ENCODE measurements at regions not wholly inside any gene's neighbourhood (a gene's known extent, or its start where the extent isn't known, plus 50 kb on each side); places are given as distances from the start of the nearest gene placed in this dataset.

DNA sequence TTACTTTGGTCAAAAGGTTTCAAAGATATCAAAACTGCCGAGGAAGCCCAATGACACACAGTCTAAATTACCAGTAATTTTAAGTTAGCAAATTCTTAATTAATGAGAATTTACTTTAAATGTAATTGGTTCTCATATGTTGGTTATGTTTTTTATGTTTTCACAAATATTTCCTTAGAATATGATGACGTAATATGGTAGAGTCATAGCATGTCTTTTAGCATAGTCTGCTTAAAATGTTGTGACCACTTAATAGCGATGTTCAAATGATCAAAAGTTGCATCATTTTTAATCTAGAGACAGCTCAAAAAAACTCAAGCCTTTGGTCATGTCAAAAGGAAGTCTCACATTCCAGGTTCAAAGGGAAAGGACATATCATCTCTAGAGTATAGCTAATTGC lies 123.3 kb upstream of the ST6GAL2 start:
- TF ChIP-seq CTCF (IDR thresholded peaks at IDR 0.05), result no peak
- TF ChIP-seq FOXJ3 (CRISPR knock-in tag; IDR thresholded peaks at IDR 0.05; ENCODE audit: borderline replicate concordance), result no peak
- no peak for TF ChIP-seq MLX (CRISPR knock-in tag; IDR thresholded peaks at IDR 0.05)
- TF ChIP-seq, protein P1, sequence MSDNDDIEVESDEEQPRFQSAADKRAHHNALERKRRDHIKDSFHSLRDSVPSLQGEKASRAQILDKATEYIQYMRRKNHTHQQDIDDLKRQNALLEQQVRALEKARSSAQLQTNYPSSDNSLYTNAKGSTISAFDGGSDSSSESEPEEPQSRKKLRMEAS (CRISPR knock-in tag; IDR thresholded peaks at IDR 0.05), result no peak
- no peak for TF ChIP-seq GABPB1 (CRISPR knock-in tag; IDR thresholded peaks at IDR 0.05)
- TF ChIP-seq JUN (CRISPR knock-in tag; IDR thresholded peaks at IDR 0.05), result no peak
- TF ChIP-seq, protein P2, sequence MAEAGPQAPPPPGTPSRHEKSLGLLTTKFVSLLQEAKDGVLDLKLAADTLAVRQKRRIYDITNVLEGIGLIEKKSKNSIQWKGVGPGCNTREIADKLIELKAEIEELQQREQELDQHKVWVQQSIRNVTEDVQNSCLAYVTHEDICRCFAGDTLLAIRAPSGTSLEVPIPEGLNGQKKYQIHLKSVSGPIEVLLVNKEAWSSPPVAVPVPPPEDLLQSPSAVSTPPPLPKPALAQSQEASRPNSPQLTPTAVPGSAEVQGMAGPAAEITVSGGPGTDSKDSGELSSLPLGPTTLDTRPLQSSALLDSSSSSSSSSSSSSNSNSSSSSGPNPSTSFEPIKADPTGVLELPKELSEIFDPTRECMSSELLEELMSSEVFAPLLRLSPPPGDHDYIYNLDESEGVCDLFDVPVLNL (CRISPR knock-in tag; IDR thresholded peaks at IDR 0.05; ENCODE audit: borderline replicate concordance, low read depth), result no peak
- TF ChIP-seq, protein P3, sequence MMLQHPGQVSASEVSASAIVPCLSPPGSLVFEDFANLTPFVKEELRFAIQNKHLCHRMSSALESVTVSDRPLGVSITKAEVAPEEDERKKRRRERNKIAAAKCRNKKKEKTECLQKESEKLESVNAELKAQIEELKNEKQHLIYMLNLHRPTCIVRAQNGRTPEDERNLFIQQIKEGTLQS (CRISPR knock-in tag; conservative IDR thresholded peaks at IDR 0.05), result no peak
- TF ChIP-seq, protein P4, sequence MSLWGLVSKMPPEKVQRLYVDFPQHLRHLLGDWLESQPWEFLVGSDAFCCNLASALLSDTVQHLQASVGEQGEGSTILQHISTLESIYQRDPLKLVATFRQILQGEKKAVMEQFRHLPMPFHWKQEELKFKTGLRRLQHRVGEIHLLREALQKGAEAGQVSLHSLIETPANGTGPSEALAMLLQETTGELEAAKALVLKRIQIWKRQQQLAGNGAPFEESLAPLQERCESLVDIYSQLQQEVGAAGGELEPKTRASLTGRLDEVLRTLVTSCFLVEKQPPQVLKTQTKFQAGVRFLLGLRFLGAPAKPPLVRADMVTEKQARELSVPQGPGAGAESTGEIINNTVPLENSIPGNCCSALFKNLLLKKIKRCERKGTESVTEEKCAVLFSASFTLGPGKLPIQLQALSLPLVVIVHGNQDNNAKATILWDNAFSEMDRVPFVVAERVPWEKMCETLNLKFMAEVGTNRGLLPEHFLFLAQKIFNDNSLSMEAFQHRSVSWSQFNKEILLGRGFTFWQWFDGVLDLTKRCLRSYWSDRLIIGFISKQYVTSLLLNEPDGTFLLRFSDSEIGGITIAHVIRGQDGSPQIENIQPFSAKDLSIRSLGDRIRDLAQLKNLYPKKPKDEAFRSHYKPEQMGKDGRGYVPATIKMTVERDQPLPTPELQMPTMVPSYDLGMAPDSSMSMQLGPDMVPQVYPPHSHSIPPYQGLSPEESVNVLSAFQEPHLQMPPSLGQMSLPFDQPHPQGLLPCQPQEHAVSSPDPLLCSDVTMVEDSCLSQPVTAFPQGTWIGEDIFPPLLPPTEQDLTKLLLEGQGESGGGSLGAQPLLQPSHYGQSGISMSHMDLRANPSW (CRISPR knock-in tag; conservative IDR thresholded peaks at IDR 0.05; ENCODE audit: low read depth), result no peak
- TF ChIP-seq IRF2 (CRISPR knock-in tag; IDR thresholded peaks at IDR 0.05; ENCODE audit: borderline replicate concordance, low read depth), result no peak
- TF ChIP-seq, protein P5, sequence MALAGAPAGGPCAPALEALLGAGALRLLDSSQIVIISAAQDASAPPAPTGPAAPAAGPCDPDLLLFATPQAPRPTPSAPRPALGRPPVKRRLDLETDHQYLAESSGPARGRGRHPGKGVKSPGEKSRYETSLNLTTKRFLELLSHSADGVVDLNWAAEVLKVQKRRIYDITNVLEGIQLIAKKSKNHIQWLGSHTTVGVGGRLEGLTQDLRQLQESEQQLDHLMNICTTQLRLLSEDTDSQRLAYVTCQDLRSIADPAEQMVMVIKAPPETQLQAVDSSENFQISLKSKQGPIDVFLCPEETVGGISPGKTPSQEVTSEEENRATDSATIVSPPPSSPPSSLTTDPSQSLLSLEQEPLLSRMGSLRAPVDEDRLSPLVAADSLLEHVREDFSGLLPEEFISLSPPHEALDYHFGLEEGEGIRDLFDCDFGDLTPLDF (CRISPR knock-in tag; IDR thresholded peaks at IDR 0.05), result no peak
- TF ChIP-seq, protein P6, sequence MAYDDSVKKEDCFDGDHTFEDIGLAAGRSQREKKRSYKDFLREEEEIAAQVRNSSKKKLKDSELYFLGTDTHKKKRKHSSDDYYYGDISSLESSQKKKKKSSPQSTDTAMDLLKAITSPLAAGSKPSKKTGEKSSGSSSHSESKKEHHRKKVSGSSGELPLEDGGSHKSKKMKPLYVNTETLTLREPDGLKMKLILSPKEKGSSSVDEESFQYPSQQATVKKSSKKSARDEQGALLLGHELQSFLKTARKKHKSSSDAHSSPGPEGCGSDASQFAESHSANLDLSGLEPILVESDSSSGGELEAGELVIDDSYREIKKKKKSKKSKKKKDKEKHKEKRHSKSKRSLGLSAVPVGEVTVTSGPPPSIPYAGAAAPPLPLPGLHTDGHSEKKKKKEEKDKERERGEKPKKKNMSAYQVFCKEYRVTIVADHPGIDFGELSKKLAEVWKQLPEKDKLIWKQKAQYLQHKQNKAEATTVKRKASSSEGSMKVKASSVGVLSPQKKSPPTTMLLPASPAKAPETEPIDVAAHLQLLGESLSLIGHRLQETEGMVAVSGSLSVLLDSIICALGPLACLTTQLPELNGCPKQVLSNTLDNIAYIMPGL (CRISPR knock-in tag; IDR thresholded peaks at IDR 0.05), result no peak
- TF ChIP-seq PREB (CRISPR knock-in tag; IDR thresholded peaks at IDR 0.05; ENCODE audit: borderline replicate concordance), result no peak
